ENCODE measurements at regions not wholly inside any gene's neighbourhood (a gene's known extent, or its start where the extent isn't known, plus 50 kb on each side); places are given as distances from the start of the nearest gene placed in this dataset.

DNA sequence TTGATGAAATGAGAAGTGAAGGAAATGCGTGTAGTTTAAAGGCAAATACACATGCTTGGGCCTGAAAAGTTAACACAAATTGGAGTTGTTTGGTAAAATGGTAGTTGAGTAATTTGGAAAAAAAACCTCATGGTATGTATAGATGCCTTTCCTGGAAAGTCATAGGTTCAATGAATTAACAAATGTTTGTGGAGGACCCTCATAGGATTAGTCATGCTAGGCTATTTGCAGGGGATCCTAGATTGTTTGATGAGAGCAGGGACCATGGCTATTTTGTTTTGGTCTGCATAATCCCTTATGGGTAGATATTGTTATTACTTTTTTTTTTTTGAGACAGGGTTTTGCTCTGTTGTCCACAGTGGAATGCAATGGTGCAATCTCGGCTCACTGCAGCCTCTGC, 93.5 kb upstream of the NR3C1 start:
- no peak overlapping the region for H3K4me3 ChIP-seq (ENCODE audit: low read length)
- no peaks in the 10 kb centered on the region for H3K79me2 ChIP-seq (ENCODE audit: control insufficient read depth, low read length)
- no peaks in the 10 kb centered on the region for H3K4me1 ChIP-seq (ENCODE audit: control insufficient read depth, low read length)
- H3K9me3 ChIP-seq (ENCODE audit: control insufficient read depth, insufficient read depth, low read length), result no peaks in the 10 kb centered on the region
- no peak overlapping the region for H3K27ac ChIP-seq (ENCODE audit: low read depth, low read length)
- no peak overlapping the region for H3K4me2 ChIP-seq (ENCODE audit: low read length)
- no peaks in the 10 kb centered on the region for H3F3A ChIP-seq (ENCODE audit: control insufficient read depth, insufficient read depth)
- no peak for TF ChIP-seq EZH2phosphoT487 (IDR thresholded peaks at IDR 0.05; ENCODE audit: borderline replicate concordance, low read length)
- TF ChIP-seq CTCF (IDR thresholded peaks at IDR 0.05; ENCODE audit: low read depth, low read length, poor library complexity, severe bottlenecking), result no peak
- H4K20me1 ChIP-seq (ENCODE audit: control insufficient read depth, insufficient read depth, low read depth, low read length), result no peaks in the 10 kb centered on the region
- H3K27me3 ChIP-seq (ENCODE audit: control insufficient read depth, low read length), result no peaks in the 10 kb centered on the region
- H3K36me3 ChIP-seq (ENCODE audit: control insufficient read depth, low read length), result no peaks in the 10 kb centered on the region
- no peaks in the 10 kb centered on the region for H3K9me2 ChIP-seq (replicated peaks; ENCODE audit: control insufficient read depth, low read length)

GRCh38 chr5:143495821-143496275, 92.4 kb upstream of the NR3C1 start:
- no peak for TF ChIP-seq EZH2phosphoT487 (IDR thresholded peaks at IDR 0.05; ENCODE audit: borderline replicate concordance, low read length)
- no peak for TF ChIP-seq CTCF (IDR thresholded peaks at IDR 0.05; ENCODE audit: low read depth, low read length, poor library complexity, severe bottlenecking)
- Histone ChIP-seq H4K20me1 (ENCODE audit: control insufficient read depth, insufficient read depth, low read depth, low read length) (no peaks in the 10 kb centered on the region), H3K79me2 (ENCODE audit: control insufficient read depth, low read length) (no peaks in the 10 kb centered on the region), H3K27me3 (ENCODE audit: control insufficient read depth, low read length) (no peaks in the 10 kb centered on the region), H3F3A (ENCODE audit: control insufficient read depth, insufficient read depth) (no peaks in the 10 kb centered on the region), H3K9me3 (ENCODE audit: control insufficient read depth, insufficient read depth, low read length) (no peaks in the 10 kb centered on the region), H3K36me3 (ENCODE audit: control insufficient read depth, low read length) (no peaks in the 10 kb centered on the region), H3K27ac (ENCODE audit: low read depth, low read length) (no peak overlapping the region), H3K4me3 (ENCODE audit: low read length) (no peak overlapping the region), H3K9me2 (replicated peaks; ENCODE audit: control insufficient read depth, low read length) (no peaks in the 10 kb centered on the region), H3K4me2 (ENCODE audit: low read length) (no peak overlapping the region), H3K4me1 (ENCODE audit: control insufficient read depth, low read length) (no peaks in the 10 kb centered on the region)

DNA sequence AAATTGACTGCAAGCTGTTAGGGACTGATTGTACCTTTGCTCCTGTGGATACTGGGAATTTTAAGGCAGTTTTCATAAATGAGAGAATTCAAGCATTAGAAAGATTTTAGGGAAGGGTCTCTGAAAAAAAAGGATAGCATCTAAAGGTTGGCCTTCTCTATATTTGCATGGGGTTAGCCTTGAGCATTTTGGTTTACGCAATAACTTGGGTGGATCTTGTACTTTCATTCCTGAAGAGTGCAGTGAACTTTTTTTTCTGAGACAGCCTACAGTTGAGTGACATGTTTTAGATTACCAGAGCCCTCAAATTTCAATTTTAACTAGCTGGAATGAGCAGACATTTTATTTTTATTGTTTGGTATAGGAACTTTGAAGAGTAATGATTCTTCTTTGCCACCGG, 91.6 kb upstream of the NR3C1 start:
- Histone ChIP-seq H4K20me1 (ENCODE audit: control insufficient read depth, insufficient read depth, low read depth, low read length) (no peaks in the 10 kb centered on the region), H3K4me1 (ENCODE audit: control insufficient read depth, low read length) (no peaks in the 10 kb centered on the region), H3K4me2 (ENCODE audit: low read length) (no peak overlapping the region), H3K36me3 (ENCODE audit: control insufficient read depth, low read length) (no peaks in the 10 kb centered on the region), H3F3A (ENCODE audit: control insufficient read depth, insufficient read depth) (no peaks in the 10 kb centered on the region), H3K27ac (ENCODE audit: low read depth, low read length) (no peak overlapping the region), H3K79me2 (ENCODE audit: control insufficient read depth, low read length) (no peaks in the 10 kb centered on the region), H3K27me3 (ENCODE audit: control insufficient read depth, low read length) (no peaks in the 10 kb centered on the region), H3K4me3 (ENCODE audit: low read length) (no peak overlapping the region), H3K9me2 (replicated peaks; ENCODE audit: control insufficient read depth, low read length) (no peaks in the 10 kb centered on the region), H3K9me3 (ENCODE audit: control insufficient read depth, insufficient read depth, low read length) (no peaks in the 10 kb centered on the region)
- no peak for TF ChIP-seq CTCF (IDR thresholded peaks at IDR 0.05; ENCODE audit: low read depth, low read length, poor library complexity, severe bottlenecking)
- no peak for TF ChIP-seq EZH2phosphoT487 (IDR thresholded peaks at IDR 0.05; ENCODE audit: borderline replicate concordance, low read length)

DNA sequence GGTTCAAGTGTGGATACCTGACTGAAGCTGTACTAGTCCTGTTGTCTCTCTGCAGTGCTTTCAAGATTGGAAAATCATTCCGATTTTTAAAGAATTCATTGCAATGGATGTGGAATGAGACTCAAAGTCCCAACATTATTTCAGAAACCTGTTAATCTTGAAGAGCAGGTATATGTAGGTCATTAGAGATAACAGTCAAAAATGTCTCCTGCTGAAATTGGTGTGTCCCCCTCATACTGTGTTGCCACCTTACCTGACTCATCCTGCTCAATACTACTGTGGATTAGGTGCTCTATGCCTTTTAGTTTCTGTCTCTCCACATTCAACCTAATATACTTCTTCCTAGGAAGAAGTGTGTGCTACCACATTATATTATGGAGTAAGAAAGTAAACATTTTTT, 91.1 kb upstream of the NR3C1 start:
- Histone ChIP-seq H3K4me1 (ENCODE audit: control insufficient read depth, low read length) (no peaks in the 10 kb centered on the region), H3K4me3 (ENCODE audit: low read length) (no peak overlapping the region), H3K9me2 (replicated peaks; ENCODE audit: control insufficient read depth, low read length) (no peaks in the 10 kb centered on the region), H3K27ac (ENCODE audit: low read depth, low read length) (no peak overlapping the region), H3K36me3 (ENCODE audit: control insufficient read depth, low read length) (no peaks in the 10 kb centered on the region), H3K27me3 (ENCODE audit: control insufficient read depth, low read length) (no peaks in the 10 kb centered on the region), H3K9me3 (ENCODE audit: control insufficient read depth, insufficient read depth, low read length) (no peaks in the 10 kb centered on the region), H3F3A (ENCODE audit: control insufficient read depth, insufficient read depth) (no peaks in the 10 kb centered on the region), H3K4me2 (ENCODE audit: low read length) (no peak overlapping the region), H4K20me1 (ENCODE audit: control insufficient read depth, insufficient read depth, low read depth, low read length) (no peaks in the 10 kb centered on the region), H3K79me2 (ENCODE audit: control insufficient read depth, low read length) (no peaks in the 10 kb centered on the region)
- TF ChIP-seq CTCF (IDR thresholded peaks at IDR 0.05; ENCODE audit: low read depth, low read length, poor library complexity, severe bottlenecking) (no peak), EZH2phosphoT487 (IDR thresholded peaks at IDR 0.05; ENCODE audit: borderline replicate concordance, low read length) (no peak)

Data from DOHH2 (cell line).